NCI-H1436 treated with DMSO at 0.1 percent for 48 hours (cell line): ENCODE measurements at regions not wholly inside any gene's neighbourhood (a gene's known extent, or its start where the extent isn't known, plus 50 kb on each side); places are given as distances from the start of the nearest gene placed in this dataset.
"Not testable (repeated sequence)": the region's sequence is repeated elsewhere in the genome, so short reads cannot be mapped to it uniquely, and the experiment has no call there.

Source experiments
- DNase-seq: peaks from one replicate; lab custom pipeline; 2025; lab: John Stamatoyannopoulos, UW

GRCh38 chr1:3992103-3992556 lies 92.1 kb upstream of the C1orf174 start:
- DNase-seq: no peak

- no peak for DNase-seq
Measured at GRCh38 chr1:3992746-3993145, 92.7 kb upstream of the C1orf174 start.

- DNase-seq: no peak
Measured at GRCh38 chr1:3993619-3994375, 93.7 kb upstream of the C1orf174 start.

GRCh38 chr1:3995141-3995780 lies 95.2 kb upstream of the C1orf174 start:
- DNase-seq: no peak

- DNase-seq: no peak
Measured at GRCh38 chr1:3996846-3997705, 97.0 kb upstream of the C1orf174 start.

GRCh38 chr1:3998086-3998485 lies 98.0 kb upstream of the C1orf174 start:
- no peak for DNase-seq

- DNase-seq: not testable (repeated sequence)
Measured at GRCh38 chr1:3999514-3999913, 99.4 kb upstream of the C1orf174 start.

- no peak for DNase-seq
Measured at GRCh38 chr1:3999941-4000735, 100.1 kb upstream of the C1orf174 start.

GRCh38 chr1:4000811-4001251 lies 100.8 kb upstream of the C1orf174 start:
- no peak for DNase-seq

GRCh38 chr1:4001461-4001860 lies 101.4 kb upstream of the C1orf174 start:
- DNase-seq: no peak

GRCh38 chr1:4002061-4002521 lies 102.0 kb upstream of the C1orf174 start:
- no peak for DNase-seq

- no peak for DNase-seq
Measured at GRCh38 chr1:4002741-4003140, 102.7 kb upstream of the C1orf174 start.

GRCh38 chr1:4003846-4004505 lies 103.9 kb upstream of the C1orf174 start:
- DNase-seq: no peak

GRCh38 chr1:4004635-4005430 lies 104.8 kb upstream of the C1orf174 start:
- DNase-seq: no peak

GRCh38 chr1:4005431-4005830 lies 105.4 kb upstream of the C1orf174 start:
- no peak for DNase-seq

GRCh38 chr1:4006676-4007374 lies 106.8 kb upstream of the C1orf174 start:
- no peak for DNase-seq

GRCh38 chr1:4010284-4010683 lies 110.2 kb upstream of the C1orf174 start:
- DNase-seq: no peak

- DNase-seq: no peak
Measured at GRCh38 chr1:4010814-4011605, 110.9 kb upstream of the C1orf174 start.
